ENCODE measurements at regions not wholly inside any gene's neighbourhood (a gene's known extent, or its start where the extent isn't known, plus 50 kb on each side); places are given as distances from the start of the nearest gene placed in this dataset.

DNA sequence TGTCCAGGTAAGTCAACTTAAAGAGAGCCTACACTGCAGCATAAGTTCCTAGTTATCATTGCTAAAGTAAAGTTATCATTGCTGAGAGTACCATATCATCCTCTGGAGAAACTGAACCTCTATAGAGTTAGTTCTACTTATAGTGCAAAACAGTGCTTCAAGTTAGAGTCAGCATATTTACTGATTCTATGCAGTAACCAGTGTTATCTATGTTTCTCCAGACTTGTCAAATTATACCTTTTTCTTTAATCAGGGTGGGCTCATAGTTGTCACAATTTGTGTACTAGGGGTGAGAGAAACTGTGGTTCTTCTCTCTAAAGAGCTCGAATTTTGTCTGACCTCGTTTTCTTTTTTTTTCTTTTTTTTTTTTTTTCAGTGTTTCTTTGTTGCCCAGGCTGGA lies 79.6 kb downstream of the ANXA2R start:
- Mint-ChIP-seq H3K27ac (ENCODE audit: unreplicated experiment) (no peak overlapping the region), H3K4me1 (no peaks in the 10 kb centered on the region), H3K27me3 (ENCODE audit: low read depth) (no peaks in the 10 kb centered on the region), H3K9me3 (no peaks in the 10 kb centered on the region), H3K4me3 (no peak overlapping the region), H3K36me3 (ENCODE audit: low read depth) (no peaks in the 10 kb centered on the region)
- DNase-seq (ENCODE audit: low read depth, low spot score) = no peak
- TF ChIP-seq, protein P1, sequence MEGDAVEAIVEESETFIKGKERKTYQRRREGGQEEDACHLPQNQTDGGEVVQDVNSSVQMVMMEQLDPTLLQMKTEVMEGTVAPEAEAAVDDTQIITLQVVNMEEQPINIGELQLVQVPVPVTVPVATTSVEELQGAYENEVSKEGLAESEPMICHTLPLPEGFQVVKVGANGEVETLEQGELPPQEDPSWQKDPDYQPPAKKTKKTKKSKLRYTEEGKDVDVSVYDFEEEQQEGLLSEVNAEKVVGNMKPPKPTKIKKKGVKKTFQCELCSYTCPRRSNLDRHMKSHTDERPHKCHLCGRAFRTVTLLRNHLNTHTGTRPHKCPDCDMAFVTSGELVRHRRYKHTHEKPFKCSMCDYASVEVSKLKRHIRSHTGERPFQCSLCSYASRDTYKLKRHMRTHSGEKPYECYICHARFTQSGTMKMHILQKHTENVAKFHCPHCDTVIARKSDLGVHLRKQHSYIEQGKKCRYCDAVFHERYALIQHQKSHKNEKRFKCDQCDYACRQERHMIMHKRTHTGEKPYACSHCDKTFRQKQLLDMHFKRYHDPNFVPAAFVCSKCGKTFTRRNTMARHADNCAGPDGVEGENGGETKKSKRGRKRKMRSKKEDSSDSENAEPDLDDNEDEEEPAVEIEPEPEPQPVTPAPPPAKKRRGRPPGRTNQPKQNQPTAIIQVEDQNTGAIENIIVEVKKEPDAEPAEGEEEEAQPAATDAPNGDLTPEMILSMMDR (conservative IDR thresholded peaks at IDR 0.05) = no peak

DNA sequence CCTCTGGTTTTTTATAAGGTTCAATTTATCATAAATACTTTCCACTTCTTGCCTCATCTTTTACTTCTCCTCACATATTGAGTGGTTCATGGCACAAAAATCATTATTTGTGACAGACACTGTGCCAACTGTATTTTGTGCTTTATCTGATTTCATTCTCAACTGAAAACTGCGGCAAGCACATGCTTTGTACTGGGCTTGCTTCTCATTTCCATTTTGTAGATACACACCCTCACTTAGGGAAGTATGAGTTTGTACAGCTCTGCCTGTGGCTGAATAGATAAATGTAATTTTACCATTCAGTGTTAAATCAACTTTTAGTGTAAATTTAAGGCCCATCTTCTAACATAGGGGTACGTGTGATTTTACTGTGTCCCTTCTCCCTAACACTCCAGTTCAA lies 83.6 kb downstream of the ANXA2R start:
- Mint-ChIP-seq H3K4me1 (no peaks in the 10 kb centered on the region), H3K27ac (ENCODE audit: unreplicated experiment) (no peak overlapping the region), H3K4me3 (no peak overlapping the region), H3K27me3 (ENCODE audit: low read depth) (no peaks in the 10 kb centered on the region), H3K9me3 (peaks cover 4% of the 10 kb centered on the region), H3K36me3 (ENCODE audit: low read depth) (no peaks in the 10 kb centered on the region)
- DNase-seq (ENCODE audit: low read depth, low spot score) = no peak
- TF ChIP-seq, protein P1 (conservative IDR thresholded peaks at IDR 0.05) = no peak

DNA sequence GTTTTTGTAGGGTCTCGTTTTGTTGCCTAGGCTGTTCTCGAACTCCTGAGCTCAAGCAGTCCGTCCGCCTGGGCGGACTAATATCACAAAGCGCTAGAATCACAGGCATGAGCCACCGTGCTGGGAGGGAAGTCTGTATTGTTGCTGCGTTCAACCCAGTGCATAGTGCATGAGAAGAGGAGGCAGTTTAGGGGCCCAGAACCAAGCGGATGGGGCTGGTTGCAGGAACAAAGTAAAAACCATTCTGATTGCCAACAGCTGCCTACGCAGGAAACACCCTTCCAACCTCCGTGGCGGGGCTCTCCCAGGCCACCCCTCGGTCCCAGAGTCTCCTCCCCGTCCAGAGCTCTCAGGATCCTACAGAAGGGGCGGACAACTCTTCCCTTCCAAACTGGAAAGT lies 87.1 kb downstream of the ANXA2R start:
- H3K27ac Mint-ChIP-seq (ENCODE audit: unreplicated experiment) = no peak overlapping the region

GRCh38 chr5:42952578-42952974 lies 87.5 kb downstream of the ANXA2R start:
- H3K9me3 Mint-ChIP-seq = peaks cover 4% of the 10 kb centered on the region
- TF ChIP-seq, protein P1 (conservative IDR thresholded peaks at IDR 0.05) = no peak
- no peak overlapping the region for H3K4me3 Mint-ChIP-seq
- no peaks in the 10 kb centered on the region for H3K4me1 Mint-ChIP-seq
- no peak for DNase-seq (ENCODE audit: low read depth, low spot score)
- H3K27me3 Mint-ChIP-seq (ENCODE audit: low read depth) = no peaks in the 10 kb centered on the region
- no peak overlapping the region for H3K27ac Mint-ChIP-seq (ENCODE audit: unreplicated experiment)
- H3K36me3 Mint-ChIP-seq (ENCODE audit: low read depth) = no peaks in the 10 kb centered on the region

More for the DNA sequence above, 87.1 kb downstream of the ANXA2R start:
- H3K27me3 Mint-ChIP-seq (ENCODE audit: low read depth) = no peaks in the 10 kb centered on the region
- DNase-seq (ENCODE audit: low read depth, low spot score) = no peak
- no peaks in the 10 kb centered on the region for H3K36me3 Mint-ChIP-seq (ENCODE audit: low read depth)
- H3K4me3 Mint-ChIP-seq = no peak overlapping the region
- TF ChIP-seq, protein P1 (conservative IDR thresholded peaks at IDR 0.05) = no peak
- H3K9me3 Mint-ChIP-seq = peaks cover 4% of the 10 kb centered on the region
- no peaks in the 10 kb centered on the region for H3K4me1 Mint-ChIP-seq

- peaks cover 4% of the 10 kb centered on the region for H3K9me3 Mint-ChIP-seq
Observed at GRCh38 chr5:42951293-42951840, 88.8 kb downstream of the ANXA2R start.

More at GRCh38 chr5:42951293-42951840, 88.8 kb downstream of the ANXA2R start:
- H3K4me3 Mint-ChIP-seq = no peak overlapping the region
- TF ChIP-seq, protein P1 (conservative IDR thresholded peaks at IDR 0.05) = no peak
- no peak for DNase-seq (ENCODE audit: low read depth, low spot score)
- no peaks in the 10 kb centered on the region for H3K27me3 Mint-ChIP-seq (ENCODE audit: low read depth)
- H3K4me1 Mint-ChIP-seq = no peaks in the 10 kb centered on the region
- no peak overlapping the region for H3K27ac Mint-ChIP-seq (ENCODE audit: unreplicated experiment)
- H3K36me3 Mint-ChIP-seq (ENCODE audit: low read depth) = no peaks in the 10 kb centered on the region

Data from neural crest cell (in vitro differentiated cells).